GM12875 (cell line): ENCODE measurements at regions not wholly inside any gene's neighbourhood (a gene's known extent, or its start where the extent isn't known, plus 50 kb on each side); places are given as distances from the start of the nearest gene placed in this dataset.

Source experiments
- H3K4me3 ChIP-seq: one replicate; pipeline ENCODE4 v1.5.1; 2011; ENCODE audit warnings: low read depth, low read length, control low read depth
- TF ChIP-seq, protein P1 (sequence below): IDR thresholded peaks from 2 replicates; pipeline ENCODE4 v1.5.1; 2011; ENCODE audit warnings: low read depth, mild to moderate bottlenecking, control low read depth, inconsistent platforms, low read length, moderate library complexity, borderline replicate concordance; ENCODE audit not compliant: insufficient read depth

DNA sequence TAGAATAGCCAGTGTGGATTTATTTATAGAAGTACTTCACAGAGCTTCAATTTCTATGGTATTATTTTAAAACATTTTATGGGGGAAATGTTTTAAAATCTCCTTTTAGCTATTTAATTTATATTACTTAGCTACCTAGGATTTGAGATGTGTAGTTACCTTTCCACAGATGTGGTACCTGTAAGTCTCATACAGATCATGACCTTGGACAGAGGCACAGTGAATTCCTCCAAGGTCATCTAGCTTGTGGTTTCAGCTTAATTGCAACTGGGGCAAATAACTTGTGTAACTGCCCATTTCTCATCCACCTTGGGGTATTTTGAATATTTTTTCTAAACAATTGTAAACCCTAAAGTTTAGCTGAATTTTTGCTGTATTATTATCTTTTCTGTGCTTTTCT lies 89.2 kb downstream of the DMRTA1 start:
- no peak overlapping the region for H3K4me3 ChIP-seq
- TF ChIP-seq, protein P1, sequence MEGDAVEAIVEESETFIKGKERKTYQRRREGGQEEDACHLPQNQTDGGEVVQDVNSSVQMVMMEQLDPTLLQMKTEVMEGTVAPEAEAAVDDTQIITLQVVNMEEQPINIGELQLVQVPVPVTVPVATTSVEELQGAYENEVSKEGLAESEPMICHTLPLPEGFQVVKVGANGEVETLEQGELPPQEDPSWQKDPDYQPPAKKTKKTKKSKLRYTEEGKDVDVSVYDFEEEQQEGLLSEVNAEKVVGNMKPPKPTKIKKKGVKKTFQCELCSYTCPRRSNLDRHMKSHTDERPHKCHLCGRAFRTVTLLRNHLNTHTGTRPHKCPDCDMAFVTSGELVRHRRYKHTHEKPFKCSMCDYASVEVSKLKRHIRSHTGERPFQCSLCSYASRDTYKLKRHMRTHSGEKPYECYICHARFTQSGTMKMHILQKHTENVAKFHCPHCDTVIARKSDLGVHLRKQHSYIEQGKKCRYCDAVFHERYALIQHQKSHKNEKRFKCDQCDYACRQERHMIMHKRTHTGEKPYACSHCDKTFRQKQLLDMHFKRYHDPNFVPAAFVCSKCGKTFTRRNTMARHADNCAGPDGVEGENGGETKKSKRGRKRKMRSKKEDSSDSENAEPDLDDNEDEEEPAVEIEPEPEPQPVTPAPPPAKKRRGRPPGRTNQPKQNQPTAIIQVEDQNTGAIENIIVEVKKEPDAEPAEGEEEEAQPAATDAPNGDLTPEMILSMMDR, result no peak

DNA sequence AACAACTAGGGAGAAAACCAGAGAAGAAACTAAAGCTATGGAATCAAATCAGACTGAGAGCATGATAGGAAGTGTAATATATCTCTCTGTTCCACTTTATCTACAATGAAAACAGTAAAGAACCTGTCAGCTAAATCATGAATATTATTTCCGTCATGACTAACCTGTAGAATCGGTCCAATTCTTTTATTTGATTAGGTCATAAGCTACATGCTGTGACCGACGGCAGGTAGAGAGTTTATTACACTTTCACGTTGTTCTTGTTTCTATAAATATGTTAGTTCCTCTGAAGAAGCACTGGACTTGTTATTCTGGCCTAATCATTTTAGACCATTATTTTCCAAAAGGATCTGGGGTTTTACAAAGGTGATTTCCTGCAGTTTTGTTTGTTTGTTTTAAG lies 91.1 kb downstream of the DMRTA1 start:
- no peak overlapping the region for H3K4me3 ChIP-seq
- TF ChIP-seq, protein P1, result no peak

DNA sequence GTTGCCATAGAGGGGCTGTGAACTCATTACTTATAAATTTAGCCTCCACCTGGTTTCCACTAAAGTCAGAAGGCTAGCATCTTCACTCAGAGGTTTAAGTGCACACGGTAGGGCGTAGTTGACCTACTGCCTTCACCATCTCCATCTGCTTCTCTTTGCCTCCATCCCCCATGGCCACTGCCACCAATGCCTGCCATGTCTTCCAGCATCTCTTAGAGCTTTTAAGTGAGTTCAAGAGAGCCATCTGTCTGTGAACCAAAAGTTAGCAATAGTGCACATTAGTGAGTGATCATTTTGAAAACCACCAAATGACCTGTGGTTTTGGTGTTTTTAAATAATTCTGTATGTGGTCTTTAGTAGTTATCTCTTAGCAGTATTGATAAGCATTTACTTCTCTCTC lies 102.0 kb downstream of the DMRTA1 start:
- no peak overlapping the region for H3K4me3 ChIP-seq
- TF ChIP-seq, protein P1, result no peak

DNA sequence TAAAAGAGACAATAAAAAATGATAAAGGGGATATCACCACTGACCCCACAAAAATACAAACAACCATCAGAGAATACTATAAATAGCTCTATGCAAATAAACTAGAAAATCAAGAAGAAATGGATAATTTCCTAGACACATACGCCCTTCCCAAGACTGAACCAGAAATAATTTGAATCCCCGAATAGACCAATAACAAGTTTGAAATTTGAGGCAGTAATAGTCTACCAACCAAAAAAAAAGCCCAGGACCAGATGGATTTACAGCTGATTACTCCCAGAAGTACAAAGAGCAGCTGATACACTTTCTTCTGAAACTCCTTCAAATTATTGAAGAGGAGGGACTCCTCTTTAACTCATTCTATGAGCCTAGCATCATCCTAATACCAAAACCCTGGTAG lies 128.1 kb downstream of the DMRTA1 start:
- H3K4me3 ChIP-seq, result no peak overlapping the region
- TF ChIP-seq, protein P1, result no peak

DNA sequence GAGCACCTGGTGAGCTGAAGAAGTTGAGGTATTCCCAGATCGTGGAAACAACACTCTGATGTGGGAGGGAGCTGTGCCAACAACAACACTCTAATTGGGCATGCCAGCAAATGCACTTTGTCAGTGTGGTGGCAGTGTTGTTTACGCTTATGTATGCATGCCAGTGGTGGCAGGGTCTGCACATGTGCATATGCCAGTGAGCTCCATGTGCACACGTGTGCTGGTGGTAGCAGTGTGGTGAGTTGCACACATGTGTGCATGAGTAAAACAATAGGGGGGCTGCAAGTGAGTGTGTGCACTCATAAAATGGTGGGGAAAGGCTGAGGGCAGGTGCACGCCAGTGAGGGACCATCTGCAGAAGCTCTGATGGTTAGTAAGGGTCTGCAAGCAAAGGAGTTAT lies 134.2 kb downstream of the DMRTA1 start:
- H3K4me3 ChIP-seq, result no peak overlapping the region
- TF ChIP-seq, protein P1, result no peak

DNA sequence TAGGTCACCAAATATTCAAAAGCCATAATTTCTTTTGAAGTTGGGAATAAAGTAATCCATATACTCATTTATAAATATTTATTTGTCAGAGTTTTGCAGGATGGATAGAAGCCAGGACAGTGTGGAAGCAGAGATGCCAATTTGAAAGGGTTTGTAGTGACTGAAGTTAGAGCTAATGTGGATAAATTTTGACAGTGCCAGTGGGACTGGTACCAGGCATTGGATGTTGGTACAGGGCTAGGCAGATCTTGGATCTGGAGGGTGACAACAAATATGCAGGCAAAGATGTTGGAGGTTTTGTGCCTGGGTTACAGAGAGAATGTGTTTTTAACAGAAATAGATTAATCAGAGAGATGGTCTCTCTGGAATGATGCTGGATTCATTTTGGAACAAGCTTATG lies 135.6 kb downstream of the DMRTA1 start:
- H3K4me3 ChIP-seq, result no peak overlapping the region

DNA sequence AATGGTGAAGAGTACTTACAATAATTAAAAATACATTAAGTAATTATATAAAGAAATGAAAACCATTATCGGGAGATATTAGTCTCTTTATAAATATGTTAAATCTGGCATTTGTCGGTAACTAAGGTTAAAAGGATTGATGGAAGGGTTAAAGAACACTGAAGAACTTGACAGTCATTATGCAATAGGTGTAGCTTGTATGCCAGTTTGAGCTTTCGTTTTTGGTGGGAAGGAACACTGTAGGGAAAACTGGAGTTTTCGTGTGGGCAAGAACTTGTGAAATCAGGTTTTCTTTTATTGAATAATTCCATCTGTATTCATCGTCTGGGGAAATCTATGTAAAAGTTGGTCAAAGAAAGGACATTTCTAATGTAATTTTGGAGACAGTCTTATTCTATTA lies 142.3 kb downstream of the DMRTA1 start:
- TF ChIP-seq, protein P1, result no peak
- no peak overlapping the region for H3K4me3 ChIP-seq

More for the DNA sequence above, 135.6 kb downstream of the DMRTA1 start:
- TF ChIP-seq, protein P1, result no peak
